HepG2 (cell line): ENCODE measurements at regions not wholly inside any gene's neighbourhood (a gene's known extent, or its start where the extent isn't known, plus 50 kb on each side); places are given as distances from the start of the nearest gene placed in this dataset.

Source experiments
- ATAC-seq: fragments of 200-7000 bp; cut with Tn5 transposase; 3 replicates; pipeline ENCODE4 v1.9.1; 2020; ENCODE audit warnings: mild to moderate bottlenecking, moderate library complexity
- BruUV-seq: library from RNA; stranded (reverse); fragments of 400-500 nt; replicated peaks from 2 replicates; lab custom pipeline; 2021; lab: Mats Ljungman, UMichigan
- CTCF ChIA-PET: fragments of 300-600 bp; formaldehyde crosslinking; extraction: SDS; loops from one replicate; lab custom pipeline; 2021; ENCODE audit warnings: low total read pairs, inconsistent platforms, low intra/inter-chr PET ratio; lab: Yijun Ruan, JAX
- POLR2A ChIA-PET: fragments of 350-600 bp; sonication (Branson Sonifier 250); formaldehyde crosslinking; loops from one replicate; lab custom pipeline; 2020; ENCODE audit warnings: antibody characterized with exemption, inconsistent platforms; lab: Yijun Ruan, JAX
- DNase-seq: peaks from one replicate; pipeline ENCODE4 v3.0.0-alpha.2; 2015; ENCODE audit warnings: low spot score
- FAIRE-seq: peaks from 3 replicates; lab custom pipeline; 2011; peaks lifted over from hg19 to GRCh38; lab: Jason Lieb, UNC
- H2AFZ ChIP-seq: one replicate; pipeline ENCODE4 v1.6.1; 2011; ENCODE audit warnings: low read length, inconsistent platforms
- H3K27ac ChIP-seq: fragments of 300-600 bp; 3 replicates; pipeline ENCODE4 v1.8.0; 2011; ENCODE audit warnings: mixed run types, mild to moderate bottlenecking, mixed read lengths, low read length, inconsistent platforms; ENCODE audit not compliant: insufficient read depth; ENCODE audit errors: extremely low read length
- H3K27me3 ChIP-seq, 2 experiments: fragments of 200-600 bp in 1 of 2; 2 replicates in 1 of 2; 3 replicates in 1 of 2; pipeline versions ENCODE4 v1.6.0 to v1.8.0; 2011; ENCODE audit warnings: low read length in 2 of 2, mild to moderate bottlenecking in 2 of 2, moderate library complexity in 2 of 2, inconsistent platforms in 1 of 2; ENCODE audit not compliant: insufficient read depth in 2 of 2, control insufficient read depth in 1 of 2
- H3K36me3 ChIP-seq, 2 experiments: fragments of 200-600 bp in 1 of 2; replicated peaks in 1 of 2; 2 replicates in 1 of 2; 3 replicates in 1 of 2; pipeline versions ENCODE4 v1.5.1 to v1.8.0; 2011; ENCODE audit warnings: low read length in 2 of 2, inconsistent platforms in 1 of 2; ENCODE audit not compliant: insufficient read depth in 2 of 2, control insufficient read depth in 1 of 2
- H3K4me1 ChIP-seq: 2 replicates; pipeline ENCODE4 v1.5.1; 2012; ENCODE audit warnings: low read length, inconsistent platforms; ENCODE audit not compliant: insufficient read depth
- H3K4me2 ChIP-seq: 2 replicates; pipeline ENCODE4 v1.6.0; 2011; ENCODE audit warnings: low read depth, low read length, inconsistent platforms
- H3K4me3 ChIP-seq, 3 experiments: fragments of 200-600 bp in 1 of 3; sonication (generic), shearing (Covaris generic) in 1 of 3; replicated peaks in 1 of 3; 2 replicates each; pipeline ENCODE4 v1.5.1; 2011 to 2016; ENCODE audit warnings: low read length in 3 of 3, inconsistent platforms in 2 of 3, low read depth in 2 of 3, mild to moderate bottlenecking in 2 of 3, control low read depth in 1 of 3, mixed read lengths in 1 of 3; ENCODE audit not compliant: insufficient read depth in 1 of 3
- H3K79me2 ChIP-seq: one replicate; pipeline ENCODE4 v1.6.1; 2011; ENCODE audit warnings: low read length, inconsistent platforms; ENCODE audit not compliant: insufficient read depth
- H3K9ac ChIP-seq: 2 replicates; pipeline ENCODE4 v1.6.0; 2011; ENCODE audit warnings: mild to moderate bottlenecking, low read depth, low read length, inconsistent platforms; ENCODE audit not compliant: insufficient read depth
- H3K9me3 ChIP-seq: 2 replicates; pipeline ENCODE4 v1.5.1; 2012; ENCODE audit warnings: mild to moderate bottlenecking, low read length
- H4K20me1 ChIP-seq: 2 replicates; pipeline ENCODE4 v1.6.0; 2011; ENCODE audit warnings: inconsistent platforms, mild to moderate bottlenecking, low read length, moderate library complexity; ENCODE audit not compliant: insufficient read depth
- AKNA ChIP-seq: sonication (generic); formaldehyde crosslinking; IDR thresholded peaks from 2 replicates; pipeline ENCODE4 v1.4.0; 2020; ENCODE audit warnings: missing genetic modification reagents, borderline replicate concordance
- DMTF1 ChIP-seq: sonication (generic); formaldehyde crosslinking; IDR thresholded peaks from 2 replicates; pipeline ENCODE4 v1.4.0; 2020; ENCODE audit warnings: mild to moderate bottlenecking, missing genetic modification reagents
- LCORL ChIP-seq, 2 experiments: fragments of 450-650 bp in 1 of 2; sonication (generic) in 1 of 2; formaldehyde crosslinking in 1 of 2; IDR thresholded peaks; 2 replicates each; pipeline versions ENCODE4 v1.5.0 to v1.6.1; 2017 to 2020; ENCODE audit warnings: antibody characterized with exemption in 1 of 2, missing genetic modification reagents in 1 of 2
- NRL ChIP-seq: sonication (generic); formaldehyde crosslinking; IDR thresholded peaks from 2 replicates; pipeline ENCODE4 v1.5.0; 2020; ENCODE audit warnings: missing genetic modification reagents, mild to moderate bottlenecking, moderate library complexity, borderline replicate concordance
- RNF2 ChIP-seq: fragments of 450-650 bp; conservative IDR thresholded peaks from 2 replicates; pipeline ENCODE4 v1.6.1; 2016; ENCODE audit warnings: low read depth
- SRSF1 ChIP-seq: fragments of 200-400 bp; formaldehyde crosslinking; optimal IDR thresholded peaks from 2 replicates; pipeline ENCODE3; 2017; ENCODE audit warnings: mild to moderate bottlenecking, low read depth, low read length, moderate library complexity
- TRIM24 ChIP-seq: sonication (generic); formaldehyde crosslinking; IDR thresholded peaks from 2 replicates; pipeline ENCODE4 v1.8.0; 2022; ENCODE audit warnings: mild to moderate bottlenecking, missing genetic modification reagents
- UBTF ChIP-seq: sonication (generic); formaldehyde crosslinking; IDR thresholded peaks from 2 replicates; pipeline ENCODE4 v1.4.0; 2020; ENCODE audit warnings: mild to moderate bottlenecking, missing genetic modification reagents
- XRCC5 ChIP-seq: fragments of 200-400 bp; formaldehyde crosslinking; optimal IDR thresholded peaks from 2 replicates; pipeline ENCODE3; 2017; ENCODE audit warnings: mild to moderate bottlenecking, low read length
- YEATS4 ChIP-seq: sonication (generic); formaldehyde crosslinking; IDR thresholded peaks from 2 replicates; pipeline ENCODE4 v1.4.0; 2020; ENCODE audit warnings: missing genetic modification reagents, borderline replicate concordance
- ZFAT ChIP-seq: sonication (generic); formaldehyde crosslinking; conservative IDR thresholded peaks from 2 replicates; pipeline ENCODE4 v1.8.1; 2023; ENCODE audit warnings: missing genetic modification reagents, inconsistent platforms
- ZFP41 ChIP-seq: sonication (generic); formaldehyde crosslinking; IDR thresholded peaks from 2 replicates; pipeline ENCODE4 v1.4.0; 2020; ENCODE audit warnings: mild to moderate bottlenecking, missing genetic modification reagents, borderline replicate concordance
- ZMYM2 ChIP-seq: sonication (generic); formaldehyde crosslinking; IDR thresholded peaks from 2 replicates; pipeline ENCODE4 v1.8.0; 2022; ENCODE audit warnings: mild to moderate bottlenecking, missing genetic modification reagents
- ZNF512 ChIP-seq: sonication (generic); formaldehyde crosslinking; IDR thresholded peaks from 2 replicates; pipeline ENCODE4 v1.4.0; 2020; ENCODE audit warnings: mild to moderate bottlenecking, missing genetic modification reagents
- WGBS: methylation state at CpG from one replicate; pipeline ENCODE4 v1.1.6; 2017; ENCODE audit warnings: low lambda C conversion rate; 5-methylcytosine and 5-hydroxymethylcytosine counted together
- in situ Hi-C: cut with HindIII; loops from 2 replicates; pipeline ENCODE4 v1.10.0; 2017; ENCODE audit warnings: low pct_unique_long_range_greater_than_20kb; ENCODE audit not compliant: extremely low pct_ligation_motif_present
- intact Hi-C: fragments of 100-400 bp; cut with micrococcal nuclease; formaldehyde crosslinking; loops from one replicate; pipeline ENCODE4 v1.10.0; 2022; ENCODE audit not compliant: unreplicated experiment

GRCh38 chr2:136358576-136358975 is 240.6 kb upstream of the CXCR4 start:
- 0% methylated on average over 2 of the region's 2 CpGs for WGBS
- FAIRE-seq (no peak), DNase-seq (no peak), ATAC-seq (no peak)
- no peak overlapping the region for H3K4me3 ChIP-seq
- H3K27ac ChIP-seq, result no peak overlapping the region
- H3K4me2 ChIP-seq, result no peak overlapping the region
- H3K9me3 ChIP-seq, result no peaks in the 10 kb centered on the region
- no peaks in the 10 kb centered on the region for H3K4me1 ChIP-seq
- no peak overlapping the region for H2AFZ ChIP-seq
- H4K20me1 ChIP-seq, result no peaks in the 10 kb centered on the region
- H3K36me3 ChIP-seq, result no peaks in the 10 kb centered on the region
- ChIA-PET POLR2A (no interaction called here), CTCF (no interaction called here)
- no peak overlapping the region for H3K9ac ChIP-seq
- intact Hi-C loops (no loop called here), in situ Hi-C loops (no loop called here)
- BruUV-seq, result no TSS peak
- H3K27me3 ChIP-seq, result 0 out of 5 replicates have a peak, but pooled peaks cover 0 to 7% of the 10 kb centered on the region in 2 experiments
- no peaks in the 10 kb centered on the region for H3K79me2 ChIP-seq
- no peak for TF ChIP-seq SRSF1
- no peak for TF ChIP-seq RNF2
- no peak for TF ChIP-seq XRCC5
- no peak for TF ChIP-seq ZFP41 (CRISPR knock-in tag)
- TF ChIP-seq NRL, result no peak
- TF ChIP-seq ZMYM2 (CRISPR knock-in tag), result no peak
- no peak for TF ChIP-seq UBTF (CRISPR knock-in tag)
- TF ChIP-seq ZFAT (CRISPR knock-in tag), result no peak
- TF ChIP-seq TRIM24 (CRISPR knock-in tag), result no peak
- no peak for TF ChIP-seq YEATS4
- no peak for TF ChIP-seq AKNA (CRISPR knock-in tag)
- no peak for TF ChIP-seq DMTF1 (CRISPR knock-in tag)
- no peak for TF ChIP-seq ZNF512 (CRISPR knock-in tag)
- TF ChIP-seq LCORL (IDR thresholded peaks at IDR 0.05), result no peak
- no peak for TF ChIP-seq LCORL (CRISPR knock-in tag; IDR thresholded peaks at IDR 0.05)
